COR-L47 (cell line): ENCODE measurements at regions not wholly inside any gene's neighbourhood (a gene's known extent, or its start where the extent isn't known, plus 50 kb on each side); places are given as distances from the start of the nearest gene placed in this dataset.
"Not testable (repeated sequence)": the region's sequence is repeated elsewhere in the genome, so short reads cannot be mapped to it uniquely, and the experiment has no call there.

Source experiments
- DNase-seq: peaks from one replicate; lab custom pipeline; 2025; lab: John Stamatoyannopoulos, UW

- DNase-seq = not testable (repeated sequence)
Observed at GRCh38 chr2:67906547-67906946, 156.3 kb downstream of the C1D start.

- no peak for DNase-seq
Observed at GRCh38 chr2:67917332-67918054, 145.3 kb downstream of the C1D start.

- no peak for DNase-seq
Observed at GRCh38 chr2:67918471-67918870, 144.3 kb downstream of the C1D start.

GRCh38 chr2:67919490-67919889 lies 143.3 kb downstream of the C1D start:
- DNase-seq = no peak

- DNase-seq = no peak
Observed at GRCh38 chr2:67922080-67922785, 140.6 kb downstream of the C1D start.

GRCh38 chr2:67923696-67924095 lies 139.1 kb downstream of the C1D start:
- no peak for DNase-seq

- DNase-seq = no peak
Observed at GRCh38 chr2:67927501-67927900, 135.3 kb downstream of the C1D start.

GRCh38 chr2:67930156-67930555 lies 132.6 kb downstream of the C1D start:
- DNase-seq = peak; percentile 21

- no peak for DNase-seq
Observed at GRCh38 chr2:67936969-67937368, 125.8 kb downstream of the C1D start.

GRCh38 chr2:67938053-67938452 lies 124.8 kb downstream of the C1D start:
- no peak for DNase-seq

GRCh38 chr2:67945056-67945455 lies 117.7 kb downstream of the C1D start:
- DNase-seq = no peak

GRCh38 chr2:67945940-67946339 lies 116.9 kb downstream of the C1D start:
- no peak for DNase-seq

- no peak for DNase-seq
Observed at GRCh38 chr2:67948057-67948456, 114.7 kb downstream of the C1D start.

GRCh38 chr2:67948506-67948905 lies 114.3 kb downstream of the C1D start:
- no peak for DNase-seq

GRCh38 chr2:67950018-67950417 lies 112.8 kb downstream of the C1D start:
- DNase-seq = no peak

GRCh38 chr2:67950919-67951318 lies 111.9 kb downstream of the C1D start:
- no peak for DNase-seq

GRCh38 chr2:67952066-67952465 lies 110.7 kb downstream of the C1D start:
- no peak for DNase-seq

GRCh38 chr2:67954093-67954748 lies 108.6 kb downstream of the C1D start:
- DNase-seq = peak; percentile 90

- no peak for DNase-seq
Observed at GRCh38 chr2:67955748-67956603, 106.8 kb downstream of the C1D start.

GRCh38 chr2:67965246-67965645 lies 97.6 kb downstream of the C1D start:
- no peak for DNase-seq

- no peak for DNase-seq
Observed at GRCh38 chr2:67970071-67970470, 92.7 kb downstream of the C1D start.

- DNase-seq = no peak
Observed at GRCh38 chr2:67970542-67970941, 92.3 kb downstream of the C1D start.
